GM19043 (cell line): ENCODE measurements at regions not wholly inside any gene's neighbourhood (a gene's known extent, or its start where the extent isn't known, plus 50 kb on each side); places are given as distances from the start of the nearest gene placed in this dataset.

Source experiments
- ATAC-seq: cut with Tn5 transposase; IDR thresholded peaks from one replicate; pipeline ENCODE4 v1.9.1; 2021; ENCODE audit warnings: low read depth; ENCODE audit not compliant: unreplicated experiment

DNA sequence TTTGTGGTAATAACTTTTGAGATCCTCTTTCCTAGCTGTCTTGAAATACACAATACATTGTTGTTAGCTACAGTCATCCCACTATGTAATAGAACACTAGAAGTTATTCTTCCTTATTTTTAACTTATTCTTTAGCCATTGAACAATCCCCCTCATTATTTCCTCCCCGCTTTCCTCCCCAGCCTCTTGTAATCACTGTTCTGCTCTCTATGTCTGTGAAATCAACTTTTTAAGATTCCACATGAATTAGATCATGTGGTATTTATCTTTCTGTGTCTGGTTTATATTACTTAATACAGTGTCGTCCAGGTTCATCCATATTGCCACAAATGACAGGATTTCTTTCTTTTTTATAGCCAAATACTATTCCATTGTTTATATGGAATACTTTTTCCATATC, 72.9 kb downstream of the SLC10A2 start:
- ATAC-seq, result no peak

DNA sequence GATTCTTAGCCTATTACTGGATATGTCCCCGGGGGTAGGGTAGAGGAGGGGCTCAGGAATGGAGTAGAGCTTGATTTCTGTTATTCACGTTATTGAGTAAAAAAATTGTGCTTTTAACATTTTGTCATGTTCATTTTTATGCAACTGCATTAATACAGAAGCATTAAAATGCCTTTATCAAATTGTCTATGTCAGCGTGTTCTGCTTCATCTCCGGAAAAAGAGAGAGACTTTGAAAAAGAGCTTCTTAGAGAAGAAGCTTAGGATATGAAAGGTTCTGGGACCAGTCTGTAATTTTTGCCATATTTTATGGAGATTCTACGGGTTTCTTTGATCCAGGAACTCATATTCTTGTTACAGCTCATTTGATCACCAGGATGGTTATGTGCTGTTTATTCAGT, 82.0 kb downstream of the SLC10A2 start:
- ATAC-seq, result no peak

DNA sequence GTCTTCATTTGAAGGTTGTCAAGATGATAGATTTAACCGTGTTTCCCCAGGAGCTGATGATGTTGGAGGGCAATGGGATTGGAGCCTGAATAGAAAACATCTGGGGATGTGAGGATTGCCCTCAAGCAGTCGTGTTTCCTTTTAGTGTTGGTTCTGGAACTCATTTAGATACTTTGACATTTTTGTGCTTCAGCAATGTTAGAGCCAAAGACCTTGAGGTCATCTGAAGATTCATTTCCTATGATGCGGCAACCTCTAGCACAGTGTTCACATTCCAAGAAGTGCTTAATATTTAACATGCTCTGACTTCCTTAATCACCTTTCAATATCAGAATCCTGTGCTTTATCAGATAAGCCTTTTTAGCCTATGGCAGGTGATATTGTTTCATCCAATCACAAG, 82.7 kb downstream of the SLC10A2 start:
- ATAC-seq, result no peak

DNA sequence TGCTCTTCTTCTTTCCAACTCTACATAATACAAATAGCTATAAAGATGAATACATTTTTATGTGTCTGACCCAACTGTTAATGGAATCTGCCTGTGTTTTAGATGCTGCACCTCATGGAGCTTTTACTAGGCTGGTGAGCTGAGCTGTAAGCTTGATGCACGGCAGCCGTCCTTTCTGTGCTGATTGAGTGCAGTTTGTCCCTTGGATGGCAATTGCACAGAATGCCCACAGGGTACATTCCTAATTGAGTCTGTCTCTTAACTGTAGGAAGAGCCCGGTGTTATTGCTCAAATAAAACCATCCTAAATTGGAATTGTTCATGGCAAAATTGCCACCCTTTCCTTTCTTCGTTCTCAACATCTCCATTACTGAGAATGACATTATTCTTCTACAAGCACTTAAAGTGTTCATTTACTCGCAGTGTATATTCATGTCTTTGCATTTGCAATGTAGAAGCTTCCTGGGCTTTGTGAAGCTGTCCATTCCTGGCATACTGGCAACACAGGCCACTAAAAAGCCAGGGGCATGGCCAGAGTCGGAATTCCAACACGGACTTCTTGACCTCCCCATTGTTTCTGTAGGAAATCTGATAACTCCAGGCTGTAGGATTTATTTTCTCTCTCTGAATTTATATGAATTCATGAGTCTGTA, 85.8 kb downstream of the SLC10A2 start:
- no peak for ATAC-seq

DNA sequence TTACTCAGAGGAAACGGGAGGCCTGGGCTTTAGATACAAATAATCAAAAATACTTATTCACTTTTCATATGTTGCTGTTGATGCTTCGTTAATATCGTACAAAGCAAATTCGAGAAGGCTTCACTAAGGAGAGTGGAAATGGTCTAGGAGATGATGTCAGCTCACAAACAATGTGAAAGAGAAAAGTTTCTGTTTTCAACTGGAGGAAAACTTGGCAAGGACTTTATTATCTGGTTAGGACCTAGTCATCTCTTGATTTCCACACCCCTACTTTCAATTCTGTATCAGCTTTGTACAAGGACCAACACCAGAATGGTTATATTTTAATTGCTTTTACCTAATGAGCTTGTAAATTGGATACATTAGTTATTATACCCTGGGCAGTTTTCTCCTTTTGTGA, 88.0 kb downstream of the SLC10A2 start:
- no peak for ATAC-seq

DNA sequence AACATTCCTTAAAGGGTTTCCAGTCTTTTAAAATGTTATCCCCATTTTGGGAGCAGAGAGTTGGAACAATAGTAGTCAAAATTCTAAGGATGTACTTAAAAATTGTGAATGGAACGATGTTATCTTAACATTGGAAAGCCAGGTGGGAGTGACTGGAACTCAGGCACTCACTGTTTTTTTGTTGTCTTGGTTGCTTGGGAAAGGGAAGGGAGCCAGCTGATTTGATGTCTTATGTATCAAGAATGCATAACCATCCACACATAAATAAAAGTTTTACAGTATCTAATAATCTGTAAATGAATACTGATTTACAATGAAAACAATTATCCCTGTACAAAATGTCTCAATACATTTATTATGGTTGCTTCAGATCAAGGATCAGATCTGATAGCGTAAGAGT, 88.7 kb downstream of the SLC10A2 start:
- ATAC-seq, result no peak

DNA sequence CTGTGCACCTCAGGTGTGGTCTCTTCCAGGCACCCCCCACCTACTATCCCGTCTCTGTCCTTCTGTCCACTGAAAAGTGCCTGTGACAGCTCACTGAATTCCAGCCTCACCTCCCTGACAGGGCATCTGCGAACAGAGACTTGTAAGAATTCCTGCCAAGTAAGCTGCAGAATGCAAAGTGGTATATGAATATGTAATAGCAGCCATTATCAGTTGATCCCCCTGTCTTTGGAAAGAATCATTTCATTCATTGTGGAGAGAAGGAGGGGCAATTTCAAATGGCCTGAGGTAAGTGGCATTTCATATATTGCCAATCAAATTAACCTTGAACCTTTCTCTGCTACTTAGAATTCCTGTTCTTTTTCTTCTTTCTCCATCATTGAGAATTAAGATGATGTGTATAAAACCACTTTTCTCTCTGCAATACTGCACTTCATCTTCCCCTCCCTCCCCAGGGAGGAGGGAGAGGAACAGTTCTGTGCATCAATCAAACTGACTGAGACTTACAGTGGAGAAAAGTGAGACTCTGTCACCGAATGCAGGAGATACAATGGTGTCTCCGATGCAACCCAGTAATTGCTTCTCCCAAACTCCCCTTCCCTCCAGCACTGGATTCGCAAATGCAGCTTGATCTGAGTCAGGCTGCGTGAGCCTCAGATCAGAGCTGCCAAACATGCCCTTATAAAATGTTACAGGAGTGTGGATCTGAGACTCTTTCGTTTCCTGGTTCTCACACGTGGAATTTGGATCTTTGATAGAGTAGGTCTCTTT, 91.7 kb downstream of the SLC10A2 start:
- ATAC-seq, result no peak

DNA sequence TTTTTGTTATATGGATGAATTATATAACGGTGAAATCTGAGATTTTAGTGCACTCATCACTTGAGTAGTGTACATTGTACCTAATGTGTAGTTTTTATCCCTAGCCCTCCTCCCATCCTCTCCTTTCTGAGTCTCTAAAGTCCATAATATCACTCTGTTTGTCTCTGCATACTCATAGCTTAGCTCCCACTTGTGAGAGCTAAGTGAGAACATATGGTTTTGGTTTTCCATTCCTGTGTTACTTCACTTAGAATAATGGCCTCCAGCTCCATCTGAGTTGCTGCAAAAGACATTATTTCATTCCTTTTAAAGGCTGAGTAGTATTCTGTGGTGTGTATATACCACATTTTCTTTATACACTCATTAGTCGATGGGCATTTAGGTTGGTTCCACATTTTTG, 94.0 kb downstream of the SLC10A2 start:
- ATAC-seq, result no peak

DNA sequence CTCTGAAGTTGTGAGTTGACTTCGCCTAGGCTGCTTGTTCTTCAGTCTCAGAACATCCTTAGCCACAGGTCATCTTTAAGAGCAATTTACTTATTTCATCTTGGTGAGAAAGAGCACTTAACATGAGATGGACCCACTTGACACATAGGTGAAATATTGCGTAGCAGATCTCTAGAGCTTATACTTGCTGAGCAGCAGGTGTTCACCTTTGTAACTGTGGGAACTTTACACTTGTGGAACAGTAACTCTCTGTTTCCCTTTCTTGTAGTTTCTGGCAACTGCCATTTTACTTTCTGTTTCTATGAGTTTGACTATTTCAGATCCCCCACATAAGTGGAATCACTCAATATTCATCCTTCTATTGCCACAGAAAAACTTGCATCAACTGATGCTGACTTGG, 95.7 kb downstream of the SLC10A2 start:
- ATAC-seq, result peak; percentile 96

DNA sequence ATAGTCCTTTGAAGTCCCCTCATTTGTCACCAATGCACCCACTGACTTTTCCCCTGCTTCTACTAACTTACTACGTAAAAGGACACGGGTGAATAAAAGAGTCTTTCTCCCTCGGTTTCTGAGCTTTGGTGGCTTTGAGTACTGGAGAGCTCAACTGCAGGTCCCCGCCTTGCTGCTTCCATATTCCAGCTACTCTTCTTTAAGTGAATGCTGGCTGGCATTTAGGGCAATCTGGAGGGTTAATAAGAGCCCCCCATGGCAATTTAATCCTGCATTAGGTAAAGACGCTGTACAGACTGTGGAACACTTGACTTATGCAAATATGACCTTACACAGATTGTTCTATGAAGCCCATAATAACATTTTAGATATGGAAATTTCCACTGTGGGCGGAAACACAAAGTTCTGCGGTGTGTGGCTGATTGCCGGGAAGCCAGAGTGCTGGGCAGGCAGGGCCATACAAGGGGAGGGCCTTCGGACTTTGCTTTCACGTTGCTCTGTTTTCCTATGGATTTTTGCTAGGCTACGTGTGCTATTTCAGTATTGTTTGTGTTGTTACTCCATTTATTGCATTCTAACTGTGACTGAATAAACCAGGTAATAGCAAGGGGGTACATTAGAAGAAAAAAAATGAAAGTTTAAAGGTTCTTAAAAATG, 97.5 kb downstream of the SLC10A2 start:
- peak; percentile 35 for ATAC-seq

DNA sequence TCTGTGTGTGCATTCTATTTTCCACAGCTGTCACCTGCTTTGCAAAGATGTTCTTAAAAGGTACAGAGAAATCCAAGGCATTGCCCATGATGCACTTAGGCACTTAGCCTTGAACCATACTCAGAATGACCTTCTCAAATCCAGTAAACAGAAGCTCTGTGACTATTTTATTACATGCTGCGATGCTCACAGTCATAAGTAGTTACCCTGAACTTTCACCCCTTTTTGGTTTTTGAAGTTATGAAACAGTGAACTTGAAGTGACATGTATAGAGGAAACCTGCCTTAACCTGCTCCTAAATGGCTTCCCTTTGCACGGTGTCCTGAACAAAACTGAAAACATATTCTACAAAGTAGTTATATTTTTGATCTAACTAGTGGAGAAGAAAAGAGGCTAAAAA, 100.4 kb downstream of the SLC10A2 start:
- no peak for ATAC-seq

DNA sequence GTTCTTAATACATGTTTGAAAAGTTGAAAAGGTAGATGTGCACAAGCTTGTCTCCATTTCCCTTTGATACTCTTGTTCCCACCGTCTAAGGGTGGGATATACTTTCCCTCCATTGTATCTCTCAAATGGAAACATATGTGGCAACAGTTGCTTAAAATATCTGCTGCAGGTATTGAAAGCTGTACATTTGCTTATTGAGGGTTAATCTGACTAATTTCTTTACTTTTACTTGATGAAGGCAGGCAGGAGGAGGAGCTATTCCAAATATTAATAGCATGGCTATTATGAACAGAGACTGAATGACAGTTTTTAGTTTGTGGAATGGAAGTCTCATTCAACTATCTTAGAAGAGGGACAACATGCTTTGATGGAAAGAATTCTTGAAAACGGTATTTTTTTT, 103.8 kb downstream of the SLC10A2 start:
- ATAC-seq, result no peak

DNA sequence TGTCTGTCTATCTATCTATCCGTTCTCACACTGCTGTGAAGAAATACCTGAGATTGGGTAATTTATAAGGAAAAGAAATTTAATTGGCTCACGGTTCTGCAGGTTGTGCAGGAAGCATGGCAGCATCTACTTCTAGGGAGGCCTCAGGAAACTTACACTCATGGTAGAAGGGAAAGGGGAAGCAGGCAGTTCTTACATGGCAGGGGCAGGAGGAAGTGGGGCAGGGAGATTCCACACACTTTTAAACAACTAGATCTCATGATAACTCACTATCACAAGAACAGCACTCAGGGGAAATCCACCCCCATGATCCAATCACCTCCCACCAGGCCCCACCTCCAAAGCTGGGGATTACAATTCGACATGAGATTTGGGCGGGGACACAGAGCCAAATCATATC, 105.3 kb downstream of the SLC10A2 start:
- ATAC-seq, result no peak

DNA sequence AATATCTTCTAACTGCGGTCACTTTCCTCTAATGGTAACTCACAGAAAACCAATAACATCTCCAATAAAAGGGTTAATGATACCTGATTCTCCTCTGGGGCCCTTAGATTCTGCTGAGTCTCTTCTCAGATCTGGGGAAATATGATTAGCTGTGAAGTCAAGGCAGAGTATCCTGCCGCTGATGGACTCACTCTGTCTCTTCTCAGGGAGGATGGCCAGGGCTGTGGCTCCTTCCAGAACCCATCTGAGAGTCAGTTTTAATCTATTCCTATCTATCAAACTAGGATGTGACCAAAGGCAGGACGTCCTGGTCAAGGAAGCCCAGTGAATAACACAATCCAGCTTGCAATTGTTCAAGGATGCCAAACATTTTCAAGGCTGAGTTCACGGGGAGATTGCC, 109.8 kb downstream of the SLC10A2 start:
- ATAC-seq, result no peak

DNA sequence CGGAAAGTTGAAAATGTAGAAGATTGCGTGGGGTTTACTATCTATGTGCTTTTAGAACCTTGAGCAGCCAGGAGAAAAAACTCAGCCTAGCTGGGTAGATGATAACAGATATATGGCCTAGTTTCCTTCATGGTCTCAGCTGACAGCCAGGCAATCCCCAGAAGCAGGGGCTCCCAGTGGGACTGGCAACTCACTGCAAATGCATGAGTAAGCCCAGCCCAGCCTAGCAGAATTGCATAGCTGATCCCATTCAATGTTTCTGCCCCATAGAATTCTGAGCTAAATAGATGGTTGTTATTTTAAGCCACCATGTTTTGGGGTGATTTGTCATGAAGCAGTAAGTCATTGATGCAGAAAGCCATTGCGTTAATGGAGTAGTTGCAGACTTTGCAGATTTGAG, 108.5 kb downstream of the ERCC5 start:
- no peak for ATAC-seq

DNA sequence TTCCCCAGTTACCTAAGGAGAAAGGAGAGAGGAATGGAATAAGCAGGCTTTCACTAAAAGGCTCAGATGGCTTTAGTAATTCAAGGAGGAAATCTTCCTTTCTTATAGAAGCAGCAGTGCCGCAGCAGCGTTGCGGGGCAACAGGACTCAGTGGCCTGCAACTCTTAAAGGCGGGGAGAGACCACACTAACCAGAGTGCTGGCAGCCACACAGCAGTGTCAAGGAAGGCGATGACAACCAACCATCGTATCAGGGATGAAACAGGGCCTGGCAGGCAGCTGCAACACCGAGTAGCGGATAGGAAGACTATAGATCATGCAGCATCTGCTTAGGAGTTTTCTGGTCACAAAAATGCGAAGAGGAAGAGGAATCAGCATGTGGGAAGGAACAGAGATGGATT, 106.0 kb downstream of the ERCC5 start:
- ATAC-seq, result no peak

DNA sequence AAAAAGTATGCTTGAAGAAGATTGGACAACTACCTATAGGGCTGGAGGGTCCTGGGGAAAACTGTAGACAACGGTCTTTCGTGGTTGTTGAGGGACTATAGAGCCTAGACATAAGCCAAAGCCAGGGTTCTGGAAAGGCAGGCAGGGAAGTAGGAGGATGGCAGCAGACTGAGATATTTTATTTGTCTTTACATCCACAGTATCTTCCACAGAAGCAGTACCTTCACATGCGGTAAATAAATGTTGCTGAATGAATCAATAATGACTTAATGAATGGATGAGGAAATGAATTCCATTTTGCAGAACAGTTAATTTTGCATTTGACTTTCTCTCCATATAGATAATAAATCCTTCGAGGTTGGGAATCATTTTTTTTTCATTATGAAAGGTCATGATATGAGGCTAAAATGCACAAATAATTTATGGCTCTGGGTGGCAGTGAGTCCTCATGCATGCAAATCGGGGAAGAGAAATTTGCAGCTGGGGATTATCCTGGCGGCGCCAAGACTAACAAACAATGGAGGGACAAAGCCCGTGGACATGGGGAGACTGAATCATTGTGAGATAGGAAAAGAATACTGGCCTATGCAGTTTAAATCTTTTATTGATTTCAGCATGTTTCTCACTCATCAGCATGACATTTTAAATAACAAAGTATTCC, 102.0 kb downstream of the ERCC5 start:
- ATAC-seq, result no peak

DNA sequence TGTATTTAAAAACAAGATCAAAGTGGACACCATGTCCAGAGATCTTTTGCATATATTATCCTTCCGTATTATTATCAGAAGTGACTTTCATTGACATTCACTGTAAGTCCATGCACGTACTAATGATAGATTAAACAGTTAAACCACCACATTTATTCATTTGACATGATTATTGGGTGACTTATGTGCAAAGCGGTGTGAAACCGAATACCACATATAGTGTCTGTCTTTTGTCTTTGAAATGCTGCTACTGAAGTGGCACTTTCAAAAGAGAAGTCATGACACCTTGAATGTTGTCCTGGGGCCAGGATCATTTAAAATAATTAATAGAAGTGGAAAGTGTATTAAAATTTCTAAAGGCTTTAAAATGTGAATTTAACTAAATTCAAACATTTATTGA, 100.1 kb downstream of the ERCC5 start:
- no peak for ATAC-seq

DNA sequence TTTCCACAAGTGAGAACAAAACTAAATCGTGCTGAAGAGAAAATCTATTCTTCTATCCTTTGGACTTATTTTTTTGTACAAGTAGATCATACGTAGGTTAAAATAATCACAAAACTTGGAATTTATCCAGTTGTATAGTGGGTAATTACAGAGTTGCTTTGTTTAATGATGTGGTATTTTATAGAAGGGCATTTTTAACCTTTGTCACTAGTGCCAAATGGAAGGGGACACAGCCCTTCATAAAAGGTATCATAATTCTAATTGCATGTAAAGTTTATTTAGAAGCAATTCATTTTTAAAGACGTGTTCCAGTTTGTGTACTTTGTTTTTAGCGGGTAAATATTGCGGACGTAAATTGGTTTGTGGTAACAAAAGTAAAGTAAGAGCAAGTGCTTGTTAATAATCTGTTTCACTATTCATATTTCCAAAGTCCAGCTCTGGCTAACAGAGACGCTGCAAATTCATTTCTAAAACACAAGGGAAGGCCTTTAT, 99.5 kb downstream of the ERCC5 start:
- no peak for ATAC-seq

DNA sequence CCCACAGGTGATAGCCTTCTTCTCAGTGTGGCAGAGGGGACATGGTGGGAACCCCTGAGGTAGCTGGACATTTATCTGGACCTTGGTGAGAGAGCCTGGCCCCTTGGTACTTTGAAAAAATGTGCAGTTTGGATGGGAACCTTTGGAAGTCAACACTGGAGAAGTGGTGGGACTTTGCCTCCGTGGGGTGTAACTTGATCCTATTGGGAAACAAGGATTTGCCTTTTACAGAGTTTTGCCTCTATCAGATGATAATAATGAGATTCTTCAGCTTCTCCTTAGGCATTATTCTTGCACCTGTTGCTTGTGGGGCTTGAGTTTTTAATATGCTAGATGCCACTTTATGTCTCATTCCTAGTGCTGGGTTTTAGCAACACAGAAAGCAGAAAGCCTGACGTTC, 99.0 kb downstream of the ERCC5 start:
- ATAC-seq, result no peak

DNA sequence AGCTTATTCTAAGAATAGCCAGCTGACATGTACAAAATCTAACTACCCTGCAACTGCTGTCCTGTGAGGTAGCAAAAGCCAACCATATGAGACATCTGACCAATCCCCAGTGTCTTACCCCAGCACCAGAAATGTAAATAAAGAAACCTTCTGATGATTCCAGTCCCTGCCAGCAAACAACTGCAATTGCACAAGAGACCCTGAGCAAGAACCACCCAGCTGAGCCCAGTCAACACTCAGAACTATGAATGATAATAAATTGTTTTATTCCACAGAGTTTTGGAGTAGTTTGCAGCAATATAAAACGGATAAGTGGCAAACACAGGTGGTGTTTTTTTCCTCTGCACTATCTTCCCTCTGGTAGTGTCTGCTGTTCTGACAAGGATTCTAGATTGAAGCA, 94.9 kb downstream of the ERCC5 start:
- no peak for ATAC-seq
